Inflammatory macrophage treated with lipopolysaccharide for 4 hours (primary cell): ENCODE measurements at regions not wholly inside any gene's neighbourhood (a gene's known extent, or its start where the extent isn't known, plus 50 kb on each side); places are given as distances from the start of the nearest gene placed in this dataset.
A peak's percentile ranks its signal among the peaks of the same experiment; 100 is the strongest.

Experiments
- DNase-seq: peaks from one replicate; pipeline ENCODE4 v3.0.0-alpha.2; 2020

- DNase-seq = no peak
These were observed 182.7 kb upstream of the KCNN2 start for GRCh38 chr5:114179134-114179533.

GRCh38 chr5:114184006-114184405, 177.9 kb upstream of the KCNN2 start:
- DNase-seq = no peak

- no peak for DNase-seq
These were observed 176.6 kb upstream of the KCNN2 start for GRCh38 chr5:114185274-114185673.

GRCh38 chr5:114191441-114191840, 170.4 kb upstream of the KCNN2 start:
- DNase-seq = no peak

GRCh38 chr5:114192108-114192507, 169.8 kb upstream of the KCNN2 start:
- no peak for DNase-seq

GRCh38 chr5:114201332-114201731, 160.5 kb upstream of the KCNN2 start:
- DNase-seq = no peak

GRCh38 chr5:114204923-114205322, 156.9 kb upstream of the KCNN2 start:
- no peak for DNase-seq

- DNase-seq = no peak
These were observed 155.2 kb upstream of the KCNN2 start for GRCh38 chr5:114206640-114207039.

GRCh38 chr5:114207615-114208014, 154.3 kb upstream of the KCNN2 start:
- DNase-seq = no peak

- DNase-seq = no peak
These were observed 153.8 kb upstream of the KCNN2 start for GRCh38 chr5:114208120-114208519.

GRCh38 chr5:114208588-114208987, 153.3 kb upstream of the KCNN2 start:
- DNase-seq = no peak

- no peak for DNase-seq
These were observed 151.2 kb upstream of the KCNN2 start for GRCh38 chr5:114210662-114211061.

- DNase-seq = no peak
These were observed 140.1 kb upstream of the KCNN2 start for GRCh38 chr5:114221807-114222206.

- peak; percentile 2 for DNase-seq
These were observed 138.0 kb upstream of the KCNN2 start for GRCh38 chr5:114223866-114224265.

- no peak for DNase-seq
These were observed 124.1 kb upstream of the KCNN2 start for GRCh38 chr5:114237766-114238165.

GRCh38 chr5:114238771-114239313, 123.0 kb upstream of the KCNN2 start:
- no peak for DNase-seq

GRCh38 chr5:114243281-114243971, 118.4 kb upstream of the KCNN2 start:
- no peak for DNase-seq

- no peak for DNase-seq
These were observed 117.9 kb upstream of the KCNN2 start for GRCh38 chr5:114243972-114244317.

GRCh38 chr5:114249823-114250222, 112.0 kb upstream of the KCNN2 start:
- DNase-seq = no peak

- DNase-seq = no peak
These were observed 111.3 kb upstream of the KCNN2 start for GRCh38 chr5:114250536-114250935.

- DNase-seq = no peak
These were observed 109.6 kb upstream of the KCNN2 start for GRCh38 chr5:114252226-114252625.

GRCh38 chr5:114255260-114255659, 106.6 kb upstream of the KCNN2 start:
- no peak for DNase-seq

GRCh38 chr5:114261989-114262388, 99.9 kb upstream of the KCNN2 start:
- DNase-seq = no peak

GRCh38 chr5:114265432-114266060, 96.3 kb upstream of the KCNN2 start:
- no peak for DNase-seq

- DNase-seq = no peak
These were observed 95.5 kb upstream of the KCNN2 start for GRCh38 chr5:114266374-114266773.
